NCI-H345 treated with DMSO at 0.1 percent for 48 hours (cell line): ENCODE measurements at regions not wholly inside any gene's neighbourhood (a gene's known extent, or its start where the extent isn't known, plus 50 kb on each side); places are given as distances from the start of the nearest gene placed in this dataset.

Experiments
- DNase-seq: peaks from one replicate; lab custom pipeline; 2025; ENCODE audit not compliant: unreplicated experiment; lab: John Stamatoyannopoulos, UW

- no peak for DNase-seq
Measured at GRCh38 chr11:98564881-98565280, 455.9 kb upstream of the CNTN5 start.

- DNase-seq, result no peak
Measured at GRCh38 chr11:98565311-98565710, 455.4 kb upstream of the CNTN5 start.

GRCh38 chr11:98566978-98567377 lies 453.8 kb upstream of the CNTN5 start:
- no peak for DNase-seq

- no peak for DNase-seq
Measured at GRCh38 chr11:98568013-98568412, 452.7 kb upstream of the CNTN5 start.

- no peak for DNase-seq
Measured at GRCh38 chr11:98572941-98573340, 447.8 kb upstream of the CNTN5 start.

GRCh38 chr11:98587884-98588283 lies 432.9 kb upstream of the CNTN5 start:
- DNase-seq, result no peak

- DNase-seq, result no peak
Measured at GRCh38 chr11:98589967-98590366, 430.8 kb upstream of the CNTN5 start.

- no peak for DNase-seq
Measured at GRCh38 chr11:98600103-98600502, 420.6 kb upstream of the CNTN5 start.

GRCh38 chr11:98600786-98601773 lies 419.7 kb upstream of the CNTN5 start:
- DNase-seq, result no peak

- DNase-seq, result no peak
Measured at GRCh38 chr11:98616098-98616655, 404.6 kb upstream of the CNTN5 start.

- no peak for DNase-seq
Measured at GRCh38 chr11:98621767-98622166, 399.0 kb upstream of the CNTN5 start.

- DNase-seq, result no peak
Measured at GRCh38 chr11:98625526-98625925, 395.2 kb upstream of the CNTN5 start.

- DNase-seq, result no peak
Measured at GRCh38 chr11:98630736-98631135, 390.0 kb upstream of the CNTN5 start.

- no peak for DNase-seq
Measured at GRCh38 chr11:98657711-98658110, 363.0 kb upstream of the CNTN5 start.

- DNase-seq, result no peak
Measured at GRCh38 chr11:98659431-98659830, 361.3 kb upstream of the CNTN5 start.

- DNase-seq, result no peak
Measured at GRCh38 chr11:98674390-98674789, 346.4 kb upstream of the CNTN5 start.

GRCh38 chr11:98679673-98680072 lies 341.1 kb upstream of the CNTN5 start:
- no peak for DNase-seq

- no peak for DNase-seq
Measured at GRCh38 chr11:98701541-98701940, 319.2 kb upstream of the CNTN5 start.

- DNase-seq, result no peak
Measured at GRCh38 chr11:98703779-98704556, 316.8 kb upstream of the CNTN5 start.

- DNase-seq, result no peak
Measured at GRCh38 chr11:98710026-98710425, 310.7 kb upstream of the CNTN5 start.

- no peak for DNase-seq
Measured at GRCh38 chr11:98710986-98711385, 309.8 kb upstream of the CNTN5 start.

- DNase-seq, result no peak
Measured at GRCh38 chr11:98720951-98721350, 299.8 kb upstream of the CNTN5 start.
